Panc1 (cell line): ENCODE measurements at regions not wholly inside any gene's neighbourhood (a gene's known extent, or its start where the extent isn't known, plus 50 kb on each side); places are given as distances from the start of the nearest gene placed in this dataset.

Source experiments
- ATAC-seq: fragments of 200-7000 bp; cut with Tn5 transposase; 2 replicates; pipeline ENCODE4 v1.9.1; 2020; ENCODE audit warnings: mild to moderate bottlenecking, moderate library complexity
- BruUV-seq: library from RNA; stranded (reverse); fragments of 400-500 nt; replicated peaks from 2 replicates; lab custom pipeline; 2021; lab: Mats Ljungman, UMichigan
- CTCF ChIA-PET: fragments of 300-600 bp; sonication (Branson Sonifier 250); formaldehyde crosslinking; loops from one replicate; lab custom pipeline; 2022; ENCODE audit warnings: antibody characterized with exemption; lab: Charles Lee
- POLR2A ChIA-PET: fragments of 300-600 bp; sonication (Branson Sonifier 250); formaldehyde crosslinking; loops from one replicate; lab custom pipeline; 2022; ENCODE audit warnings: antibody characterized with exemption; lab: Charles Lee
- DNase-seq: peaks from one replicate; pipeline ENCODE4 v3.0.0-alpha.2; 2010; ENCODE audit warnings: low read depth, low spot score
- H3K27ac ChIP-seq: 2 replicates; pipeline ENCODE4 v1.5.1; 2011; ENCODE audit warnings: mild to moderate bottlenecking, low read length, inconsistent platforms
- H3K27me3 ChIP-seq: fragments of 200-500 bp; sonication (Bioruptor generic); 2 replicates; pipeline ENCODE4 v1.6.0; 2014; ENCODE audit warnings: low read length, inconsistent platforms; ENCODE audit not compliant: control insufficient read depth, insufficient read depth
- H3K36me3 ChIP-seq: fragments of 200-500 bp; sonication (Bioruptor generic); 2 replicates; pipeline ENCODE4 v1.5.1; 2014; ENCODE audit warnings: inconsistent platforms, mild to moderate bottlenecking, low read length, moderate library complexity; ENCODE audit not compliant: control insufficient read depth, insufficient read depth
- H3K4me1 ChIP-seq: 2 replicates; pipeline ENCODE4 v1.5.1; 2011; ENCODE audit warnings: inconsistent platforms, mild to moderate bottlenecking, low read length, moderate library complexity; ENCODE audit not compliant: control insufficient read depth, insufficient read depth
- H3K4me3 ChIP-seq, 2 experiments: 2 replicates each; pipeline ENCODE4 v1.5.1; 2011 to 2012; ENCODE audit warnings: low read depth in 2 of 2, low read length in 2 of 2, mild to moderate bottlenecking in 2 of 2, inconsistent platforms in 1 of 2, moderate library complexity in 1 of 2
- H3K9me3 ChIP-seq: fragments of 200-500 bp; sonication (Bioruptor generic); 2 replicates; pipeline ENCODE4 v1.5.1; 2014; ENCODE audit warnings: low read depth, mild to moderate bottlenecking, inconsistent platforms, low read length, moderate library complexity; ENCODE audit not compliant: control insufficient read depth, insufficient read depth
- CTCF ChIP-seq: fragments of 450-650 bp; IDR thresholded peaks from 2 replicates; pipeline ENCODE4 v1.5.1; 2017; ENCODE audit warnings: mild to moderate bottlenecking
- POLR2AphosphoS5 ChIP-seq: IDR thresholded peaks from 2 replicates; pipeline ENCODE4 v1.6.1; 2012; ENCODE audit warnings: mild to moderate bottlenecking, low read depth, low read length, moderate library complexity
- REST ChIP-seq, 2 experiments: IDR thresholded peaks; 2 replicates each; pipeline ENCODE4 v1.6.1; 2011 to 2012; ENCODE audit warnings: low read depth in 2 of 2, control low read depth in 1 of 2, low read length in 1 of 2, mild to moderate bottlenecking in 1 of 2, moderate library complexity in 1 of 2; ENCODE audit not compliant: insufficient read depth in 1 of 2
- SIN3A ChIP-seq: IDR thresholded peaks from 2 replicates; pipeline ENCODE4 v1.6.1; 2012; ENCODE audit warnings: low read depth, mild to moderate bottlenecking, low read length, moderate library complexity, borderline replicate concordance; ENCODE audit not compliant: insufficient read depth
- TCF7L2 ChIP-seq: IDR thresholded peaks from 2 replicates; pipeline ENCODE4 v1.6.1; 2011; ENCODE audit warnings: mild to moderate bottlenecking, low read depth, low read length, inconsistent platforms
- in situ Hi-C: cut with HindIII; loops from 2 replicates; pipeline ENCODE4 v1.10.0; 2016; ENCODE audit warnings: low sequenced_read_pairs, low pct_unique_long_range_greater_than_20kb
- intact Hi-C: fragments of 100-400 bp; cut with micrococcal nuclease; formaldehyde crosslinking; loops from one replicate; pipeline ENCODE4 v1.10.0; 2022; ENCODE audit not compliant: unreplicated experiment

GRCh38 chr14:61878931-61879330 is 116.7 kb downstream of the SNAPC1 start:
- peaks cover 3% of the 10 kb centered on the region; the same call in 1 of the 2 replicates for H3K27me3 ChIP-seq
- CTCF ChIA-PET, result no interaction called here
- in situ Hi-C loops (no loop called here), intact Hi-C loops (no loop called here)
- no TSS peak for BruUV-seq
- DNase-seq (no peak), ATAC-seq (no peak)
- H3K4me3 ChIP-seq, result no peak overlapping the region
- no peak for TF ChIP-seq POLR2AphosphoS5
- TF ChIP-seq REST (IDR thresholded peaks at IDR 0.05; ENCODE audit: insufficient read depth in 1 of 2, low read depth in 2 of 2, low read length in 1 of 2), result no peak
- no peak for TF ChIP-seq SIN3A
- no peak for TF ChIP-seq CTCF
- no peak for TF ChIP-seq TCF7L2
- H3K36me3 ChIP-seq, result no peaks in the 10 kb centered on the region
- POLR2A ChIA-PET, result no interaction called here
- no peak overlapping the region for H3K27ac ChIP-seq
- no peaks in the 10 kb centered on the region for H3K9me3 ChIP-seq
- H3K4me1 ChIP-seq, result no peaks in the 10 kb centered on the region

- Histone ChIP-seq H3K27ac (no peak overlapping the region), H3K27me3 (peaks cover 3% of the 10 kb centered on the region; the same call in 1 of the 2 replicates), H3K4me1 (no peaks in the 10 kb centered on the region), H3K36me3 (no peaks in the 10 kb centered on the region), H3K9me3 (no peaks in the 10 kb centered on the region), H3K4me3 (no peak overlapping the region)
- ChIA-PET POLR2A (no interaction called here), CTCF (no interaction called here)
- no peak for TF ChIP-seq POLR2AphosphoS5
- TF ChIP-seq CTCF, result no peak
- TF ChIP-seq TCF7L2, result no peak
- no peak for TF ChIP-seq REST (IDR thresholded peaks at IDR 0.05; ENCODE audit: insufficient read depth in 1 of 2, low read depth in 2 of 2, low read length in 1 of 2)
- no peak for TF ChIP-seq SIN3A
- intact Hi-C loops, result no loop called here
- BruUV-seq, result no TSS peak
- no peak for ATAC-seq
- in situ Hi-C loops, result no loop called here
- no peak for DNase-seq
Measured at GRCh38 chr14:61881046-61881445, 118.8 kb downstream of the SNAPC1 start.
